ENCODE measurements at regions not wholly inside any gene's neighbourhood (a gene's known extent, or its start where the extent isn't known, plus 50 kb on each side); places are given as distances from the start of the nearest gene placed in this dataset.

DNA sequence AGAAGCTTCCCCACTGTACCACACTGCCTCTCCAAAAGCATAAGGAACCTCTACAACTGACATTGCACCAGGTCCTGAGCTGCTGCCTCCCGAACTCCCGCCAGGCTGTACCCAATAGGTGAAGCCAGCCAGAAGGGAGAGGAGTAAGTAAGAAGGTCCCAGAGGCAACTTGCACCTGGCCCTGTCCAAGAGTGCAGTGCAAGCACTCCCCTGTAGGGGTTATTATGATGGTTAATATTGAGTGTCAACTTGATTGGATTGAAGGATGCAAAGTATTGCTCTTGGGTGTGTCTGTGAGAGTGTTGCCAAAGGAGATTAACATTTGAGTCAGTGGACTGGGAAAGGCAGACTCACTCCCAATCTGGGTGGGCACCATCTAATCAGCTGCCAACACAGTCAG, 879.3 kb upstream of the SLIT2 start:
- TF ChIP-seq, protein P1, sequence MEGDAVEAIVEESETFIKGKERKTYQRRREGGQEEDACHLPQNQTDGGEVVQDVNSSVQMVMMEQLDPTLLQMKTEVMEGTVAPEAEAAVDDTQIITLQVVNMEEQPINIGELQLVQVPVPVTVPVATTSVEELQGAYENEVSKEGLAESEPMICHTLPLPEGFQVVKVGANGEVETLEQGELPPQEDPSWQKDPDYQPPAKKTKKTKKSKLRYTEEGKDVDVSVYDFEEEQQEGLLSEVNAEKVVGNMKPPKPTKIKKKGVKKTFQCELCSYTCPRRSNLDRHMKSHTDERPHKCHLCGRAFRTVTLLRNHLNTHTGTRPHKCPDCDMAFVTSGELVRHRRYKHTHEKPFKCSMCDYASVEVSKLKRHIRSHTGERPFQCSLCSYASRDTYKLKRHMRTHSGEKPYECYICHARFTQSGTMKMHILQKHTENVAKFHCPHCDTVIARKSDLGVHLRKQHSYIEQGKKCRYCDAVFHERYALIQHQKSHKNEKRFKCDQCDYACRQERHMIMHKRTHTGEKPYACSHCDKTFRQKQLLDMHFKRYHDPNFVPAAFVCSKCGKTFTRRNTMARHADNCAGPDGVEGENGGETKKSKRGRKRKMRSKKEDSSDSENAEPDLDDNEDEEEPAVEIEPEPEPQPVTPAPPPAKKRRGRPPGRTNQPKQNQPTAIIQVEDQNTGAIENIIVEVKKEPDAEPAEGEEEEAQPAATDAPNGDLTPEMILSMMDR (IDR thresholded peaks at IDR 0.05) = no peak
- no peak for TF ChIP-seq POLR2A (IDR thresholded peaks at IDR 0.05)
